IMR-90 (cell line): ENCODE measurements at regions not wholly inside any gene's neighbourhood (a gene's known extent, or its start where the extent isn't known, plus 50 kb on each side); places are given as distances from the start of the nearest gene placed in this dataset.

Experiments used
- ATAC-seq: fragments of 200-7000 bp; cut with Tn5 transposase; 2 replicates; pipeline ENCODE4 v1.9.1; 2020; ENCODE audit warnings: low read depth, mild to moderate bottlenecking, moderate library complexity
- BruUV-seq: library from RNA; stranded (reverse); fragments of 400-500 nt; replicated peaks from 2 replicates; lab custom pipeline; 2021; lab: Mats Ljungman, UMichigan
- CTCF ChIA-PET: fragments of 300-600 bp; formaldehyde crosslinking; extraction: SDS; loops from one replicate; lab custom pipeline; 2021; ENCODE audit warnings: antibody characterized with exemption; lab: Yijun Ruan, JAX
- POLR2A ChIA-PET: fragments of 300-600 bp; sonication (Branson Sonifier 250); formaldehyde crosslinking; loops from one replicate; lab custom pipeline; 2022; ENCODE audit warnings: antibody characterized with exemption; ENCODE audit not compliant: unreplicated experiment; lab: Charles Lee
- DNase-seq: peaks from one replicate; pipeline ENCODE4 v3.0.0; 2013
- H2AFZ ChIP-seq: replicated peaks from 2 replicates; pipeline ENCODE3; 2013; ENCODE audit warnings: low read length, mild to moderate bottlenecking; ENCODE audit not compliant: poor library complexity
- H2AK5ac ChIP-seq: 2 replicates; pipeline ENCODE4 v1.6.1; 2013; ENCODE audit warnings: low read depth, low read length, inconsistent platforms
- H2AK9ac ChIP-seq: replicated peaks from 2 replicates; pipeline ENCODE3; 2013; ENCODE audit warnings: mild to moderate bottlenecking, low read depth, low read length, moderate library complexity; ENCODE audit not compliant: poor library complexity
- H2BK120ac ChIP-seq: 2 replicates; pipeline ENCODE4 v1.6.1; 2013; ENCODE audit warnings: low read depth, low read length, inconsistent platforms
- H2BK15ac ChIP-seq: 3 replicates; pipeline ENCODE4 v1.6.1; 2013; ENCODE audit warnings: low read depth, low read length, inconsistent platforms
- H2BK20ac ChIP-seq: 2 replicates; pipeline ENCODE4 v1.6.1; 2013; ENCODE audit warnings: low read depth, mild to moderate bottlenecking, inconsistent platforms, low read length, moderate library complexity
- H2BK5ac ChIP-seq: 2 replicates; pipeline ENCODE4 v1.6.1; 2013; ENCODE audit warnings: mild to moderate bottlenecking, low read depth, low read length, inconsistent platforms; ENCODE audit not compliant: poor library complexity, severe bottlenecking
- H3K14ac ChIP-seq: replicated peaks from 2 replicates; pipeline ENCODE4 v1.6.1; 2013; ENCODE audit warnings: low read depth, low read length, inconsistent platforms
- H3K18ac ChIP-seq: 2 replicates; pipeline ENCODE4 v1.6.1; 2013; ENCODE audit warnings: low read depth, low read length, control low read depth
- H3K23ac ChIP-seq: 2 replicates; pipeline ENCODE4 v1.6.1; 2013; ENCODE audit warnings: low read depth, low read length, inconsistent platforms
- H3K27ac ChIP-seq: 2 replicates; pipeline ENCODE4 v1.5.1; 2013; ENCODE audit warnings: mild to moderate bottlenecking, control low read depth, low read length; ENCODE audit not compliant: insufficient read depth
- H3K27me3 ChIP-seq: 2 replicates; pipeline ENCODE4 v1.6.1; 2013; ENCODE audit warnings: low read length; ENCODE audit not compliant: control insufficient read depth, insufficient read depth
- H3K36me3 ChIP-seq: 2 replicates; pipeline ENCODE4 v1.6.1; 2013; ENCODE audit warnings: low read length, mixed read lengths; ENCODE audit not compliant: control insufficient read depth, insufficient read depth
- H3K4ac ChIP-seq: 2 replicates; pipeline ENCODE4 v1.6.1; 2013; ENCODE audit warnings: low read depth, low read length, inconsistent platforms
- H3K4me1 ChIP-seq: 2 replicates; pipeline ENCODE4 v1.6.1; 2013; ENCODE audit warnings: low read length, mixed read lengths; ENCODE audit not compliant: control insufficient read depth, insufficient read depth
- H3K4me2 ChIP-seq: 2 replicates; pipeline ENCODE4 v1.6.1; 2013; ENCODE audit warnings: low read depth, mild to moderate bottlenecking, control low read depth, low read length, moderate library complexity
- H3K4me3 ChIP-seq: 2 replicates; pipeline ENCODE4 v1.5.1; 2013; ENCODE audit warnings: low read depth, mild to moderate bottlenecking, control low read depth, low read length, moderate library complexity; ENCODE audit not compliant: insufficient read depth
- H3K56ac ChIP-seq: 2 replicates; pipeline ENCODE4 v1.6.1; 2013; ENCODE audit warnings: low read length, inconsistent platforms; ENCODE audit not compliant: insufficient read depth; ENCODE audit errors: extremely low read depth
- H3K79me1 ChIP-seq, 2 experiments: 2 replicates each; pipeline ENCODE4 v1.6.1; 2013; ENCODE audit warnings: low read length in 2 of 2, inconsistent platforms in 1 of 2, low read depth in 1 of 2
- H3K9ac ChIP-seq: 2 replicates; pipeline ENCODE4 v1.6.1; 2013; ENCODE audit warnings: low read depth, low read length, control low read depth
- H3K9me1 ChIP-seq: 2 replicates; pipeline ENCODE4 v1.6.1; 2013; ENCODE audit warnings: low read length, inconsistent platforms; ENCODE audit not compliant: insufficient read depth
- H3K9me3 ChIP-seq: 2 replicates; pipeline ENCODE4 v1.6.1; 2013; ENCODE audit warnings: low read length; ENCODE audit not compliant: control insufficient read depth, insufficient read depth
- H4K20me1 ChIP-seq: 2 replicates; pipeline ENCODE4 v1.6.1; 2013; ENCODE audit warnings: low read length, inconsistent platforms; ENCODE audit not compliant: insufficient read depth
- H4K5ac ChIP-seq: 2 replicates; pipeline ENCODE4 v1.6.1; 2013; ENCODE audit warnings: mild to moderate bottlenecking, low read depth, low read length, control low read depth
- H4K8ac ChIP-seq, 2 experiments: 2 replicates each; pipeline ENCODE4 v1.6.1; 2013; ENCODE audit warnings: low read depth in 2 of 2, low read length in 2 of 2, control low read depth in 1 of 2, inconsistent platforms in 1 of 2
- H4K91ac ChIP-seq: 2 replicates; pipeline ENCODE4 v1.6.1; 2013; ENCODE audit warnings: low read depth, low read length, inconsistent platforms; ENCODE audit not compliant: insufficient read depth
- CTCF ChIP-seq: conservative IDR thresholded peaks from 2 replicates; pipeline ENCODE4 v1.5.1; 2012; ENCODE audit warnings: mild to moderate bottlenecking, low read depth, low read length, improper control_type of control experiment
- MAZ ChIP-seq: IDR thresholded peaks from 2 replicates; pipeline ENCODE4 v1.6.1; 2012; ENCODE audit warnings: low read depth, mild to moderate bottlenecking, low read length, improper control_type of control experiment, moderate library complexity, borderline replicate concordance
- RCOR1 ChIP-seq: IDR thresholded peaks from 2 replicates; pipeline ENCODE4 v1.6.1; 2012; ENCODE audit warnings: mild to moderate bottlenecking, low read length, improper control_type of control experiment; ENCODE audit not compliant: insufficient replicate concordance
- RFX5 ChIP-seq: IDR thresholded peaks from 2 replicates; pipeline ENCODE4 v1.8.0; 2012; ENCODE audit warnings: low read depth, mild to moderate bottlenecking, low read length, moderate library complexity
- USF2 ChIP-seq: fragments of 150-350 bp; IDR thresholded peaks from 2 replicates; pipeline ENCODE4 v1.6.1; 2017; ENCODE audit warnings: mild to moderate bottlenecking, antibody characterized with exemption, low read length, low read depth
- WGBS, 2 experiments: methylation state at CpG; one replicate each; pipeline versions ENCODE4 v1.1.5 to v1.1.7; 2013; ENCODE audit warnings: missing lambda C conversion rate in 2 of 2; ENCODE audit not compliant: insufficient read length in 1 of 2; ENCODE audit errors: extremely low coverage in 2 of 2; 5-methylcytosine and 5-hydroxymethylcytosine counted together
- dilution Hi-C: fragments of 300-500 bp; cut with HindIII; formaldehyde crosslinking; loops from one replicate; pipeline ENCODE4 v1.14.3; 2018; ENCODE audit warnings: low sequenced_read_pairs; ENCODE audit not compliant: unreplicated experiment
- in situ Hi-C: fragments of 300-500 bp; cut with MboI; formaldehyde crosslinking; loops from 3 replicates; pipeline ENCODE4 v1.14.3; 2019; ENCODE audit warnings: low sequenced_read_pairs, inconsistent platforms, mixed read lengths
- intact Hi-C: fragments of 100-400 bp; cut with micrococcal nuclease; formaldehyde crosslinking; loops from 2 replicates; pipeline ENCODE4 v1.10.0; 2022

- in situ Hi-C loops = no loop called here
- ATAC-seq = no peak
- H3K4me3 ChIP-seq = no peak overlapping the region
These were observed 999.4 kb downstream of the UQCRFS1 start for GRCh38 chr19:28213470-28214082.

More at GRCh38 chr19:28213470-28214082, 999.4 kb downstream of the UQCRFS1 start:
- no peak overlapping the region for H3K9ac ChIP-seq
- H2BK5ac ChIP-seq = no peak overlapping the region
- peaks cover 30% of the 10 kb centered on the region for H3K9me3 ChIP-seq
- no peak overlapping the region for H2BK120ac ChIP-seq
- ChIA-PET POLR2A (no interaction called here), CTCF (no interaction called here)
- H2BK15ac ChIP-seq = no peak overlapping the region
- no TSS peak for BruUV-seq
- no peaks in the 10 kb centered on the region for H3K9me1 ChIP-seq
- H2AK5ac ChIP-seq = no peak overlapping the region
- H3K27ac ChIP-seq = no peak overlapping the region
- no peak overlapping the region for H2BK20ac ChIP-seq
- no peak overlapping the region for H3K56ac ChIP-seq
- H2AK9ac ChIP-seq = no peak overlapping the region
- H3K27me3 ChIP-seq = no peaks in the 10 kb centered on the region
- no peaks in the 10 kb centered on the region for H3K36me3 ChIP-seq
- no peak overlapping the region for H4K5ac ChIP-seq
- intact Hi-C loops (no loop called here), dilution Hi-C loops (no loop called here)
- H3K4me2 ChIP-seq = no peak overlapping the region
- H4K91ac ChIP-seq = no peak overlapping the region
- no peak overlapping the region for H2AFZ ChIP-seq
- no peak overlapping the region for H3K23ac ChIP-seq
- TF ChIP-seq RCOR1 (no peak), RFX5 (no peak), CTCF (no peak), MAZ (no peak), USF2 (no peak)
- H3K14ac ChIP-seq = no peak overlapping the region
- no CpG with 5 or more reads among the region's 6 CpGs for WGBS, 2 experiments
- no peaks in the 10 kb centered on the region for H4K20me1 ChIP-seq
- H3K4me1 ChIP-seq = no peaks in the 10 kb centered on the region
- H3K18ac ChIP-seq = no peak overlapping the region
- no peak overlapping the region for H3K4ac ChIP-seq
- H3K79me1 ChIP-seq = no peaks in the 10 kb centered on the region
- DNase-seq = no peak
- no peak overlapping the region for H4K8ac ChIP-seq
